GM23338 (cell line): ENCODE measurements at regions not wholly inside any gene's neighbourhood (a gene's known extent, or its start where the extent isn't known, plus 50 kb on each side); places are given as distances from the start of the nearest gene placed in this dataset.

Experiments used
- ATAC-seq: fragments of 200-7000 bp; cut with Tn5 transposase; 3 replicates; pipeline ENCODE4 v1.9.1; 2020
- DNase-seq: peaks from one replicate; pipeline ENCODE4 v3.0.0-alpha.2; 2015; ENCODE audit warnings: low spot score
- H2AFZ ChIP-seq: fragments of 200-600 bp; sonication (generic); 2 replicates; pipeline ENCODE4 v1.8.0; 2016; ENCODE audit warnings: antibody characterized with exemption, mild to moderate bottlenecking, moderate library complexity
- H3F3A ChIP-seq: fragments of 200-600 bp; sonication (generic); replicated peaks from 2 replicates; pipeline ENCODE4 v1.8.0; 2017; ENCODE audit warnings: antibody characterized with exemption, mixed run types, low read depth
- H3K27ac ChIP-seq: fragments of 200-600 bp; sonication (generic); 2 replicates; pipeline ENCODE4 v1.6.1; 2016; ENCODE audit warnings: low read depth
- H3K27me3 ChIP-seq: fragments of 200-600 bp; sonication (generic); 2 replicates; pipeline ENCODE4 v1.8.0; 2016; ENCODE audit warnings: mild to moderate bottlenecking, mixed run types, moderate library complexity; ENCODE audit not compliant: insufficient read depth
- H3K36me3 ChIP-seq: fragments of 200-600 bp; sonication (generic); 2 replicates; pipeline ENCODE4 v1.8.0; 2016; ENCODE audit warnings: mild to moderate bottlenecking; ENCODE audit not compliant: insufficient read depth
- H3K4me1 ChIP-seq: fragments of 200-600 bp; sonication (generic); 2 replicates; pipeline ENCODE4 v1.8.0; 2016; ENCODE audit warnings: mild to moderate bottlenecking, moderate library complexity; ENCODE audit not compliant: insufficient read depth
- H3K4me2 ChIP-seq: fragments of 200-600 bp; sonication (generic); 2 replicates; pipeline ENCODE4 v1.7.1; 2017; ENCODE audit warnings: mixed run types
- H3K4me3 ChIP-seq: fragments of 200-600 bp; sonication (generic); 2 replicates; pipeline ENCODE4 v1.6.1; 2016; ENCODE audit warnings: mixed run types
- H3K79me2 ChIP-seq: fragments of 200-600 bp; sonication (generic); replicated peaks from 2 replicates; pipeline ENCODE4 v1.8.0; 2017; ENCODE audit warnings: mild to moderate bottlenecking; ENCODE audit not compliant: insufficient read depth
- H3K9me2 ChIP-seq: fragments of 200-600 bp; sonication (generic); 2 replicates; pipeline ENCODE4 v1.8.0; 2017; ENCODE audit not compliant: insufficient read depth
- H4K20me1 ChIP-seq: fragments of 200-600 bp; sonication (generic); replicated peaks from 2 replicates; pipeline ENCODE4 v1.8.0; 2017; ENCODE audit warnings: mild to moderate bottlenecking; ENCODE audit not compliant: insufficient read depth
- H3K27ac Mint-ChIP-seq: 2 replicates; pipeline ENCODE4 v1.8.0; 2020; ENCODE audit warnings: inconsistent platforms, mild to moderate bottlenecking, moderate library complexity, mixed read lengths
- H3K27me3 Mint-ChIP-seq: 3 replicates; pipeline ENCODE4 v1.8.0; 2022; ENCODE audit warnings: low read depth, mild to moderate bottlenecking, moderate library complexity, mixed read lengths, inconsistent platforms; ENCODE audit not compliant: insufficient read depth, poor library complexity
- H3K36me3 Mint-ChIP-seq: 3 replicates; pipeline ENCODE4 v1.8.0; 2021; ENCODE audit warnings: low read depth, mild to moderate bottlenecking, inconsistent platforms, moderate library complexity, mixed read lengths
- H3K4me1 Mint-ChIP-seq: 3 replicates; pipeline ENCODE4 v1.8.0; 2020; ENCODE audit warnings: mild to moderate bottlenecking, inconsistent platforms, mixed read lengths
- H3K4me3 Mint-ChIP-seq: 3 replicates; pipeline ENCODE4 v1.8.0; 2021; ENCODE audit warnings: moderate library complexity, mild to moderate bottlenecking, inconsistent platforms, mixed read lengths
- H3K9me3 Mint-ChIP-seq: 3 replicates; pipeline ENCODE4 v1.8.0; 2020; ENCODE audit warnings: moderate library complexity, mild to moderate bottlenecking, inconsistent platforms, mixed read lengths
- CREB1 ChIP-seq: fragments of 250-450 bp; sonication (Bioruptor Pico); IDR thresholded peaks from 2 replicates; pipeline ENCODE4 v1.5.0; 2020; ENCODE audit warnings: low read depth, mild to moderate bottlenecking, moderate library complexity
- EZH2 ChIP-seq: fragments of 200-600 bp; sonication (generic); IDR thresholded peaks from one replicate; pipeline ENCODE4 v1.8.0; 2017; ENCODE audit warnings: antibody characterized with exemption, mild to moderate bottlenecking, low read depth; ENCODE audit not compliant: unreplicated experiment
- EZH2phosphoT487 ChIP-seq: fragments of 200-600 bp; sonication (generic); IDR thresholded peaks from one replicate; pipeline ENCODE4 v1.8.1; 2018; ENCODE audit warnings: antibody characterized with exemption; ENCODE audit not compliant: unreplicated experiment
- JUNB ChIP-seq: IDR thresholded peaks from one replicate; pipeline ENCODE4 v1.6.1; 2016; ENCODE audit warnings: antibody characterized with exemption; ENCODE audit not compliant: unreplicated experiment
- NANOG ChIP-seq: IDR thresholded peaks from 2 replicates; pipeline ENCODE4 v1.6.1; 2016; ENCODE audit warnings: antibody characterized with exemption, borderline replicate concordance
- POLR2AphosphoS5 ChIP-seq: IDR thresholded peaks from 2 replicates; pipeline ENCODE4 v1.6.1; 2016; ENCODE audit warnings: antibody characterized with exemption, low read depth
- ZNF114 ChIP-seq: fragments of 250-450 bp; sonication (Bioruptor Pico); IDR thresholded peaks from 2 replicates; pipeline ENCODE4 v1.5.0; 2020; ENCODE audit warnings: mild to moderate bottlenecking, moderate library complexity
- ZNF331 ChIP-seq: fragments of 250-450 bp; sonication (Bioruptor Pico); IDR thresholded peaks from 2 replicates; pipeline ENCODE4 v1.5.0; 2020; ENCODE audit warnings: low read depth, mild to moderate bottlenecking, moderate library complexity
- TF ChIP-seq, protein P1 (sequence below), 2 experiments: fragments of 200-600 bp in 1 of 2; sonication (generic) in 1 of 2; conservative IDR thresholded peaks; 2 replicates each; pipeline versions ENCODE4 v1.5.1 to v1.6.1; 2016 to 2017; ENCODE audit warnings: antibody characterized with exemption in 2 of 2, low read depth in 2 of 2, mild to moderate bottlenecking in 2 of 2, moderate library complexity in 1 of 2
- TF ChIP-seq, protein P2 (sequence below): IDR thresholded peaks from one replicate; pipeline ENCODE4 v1.6.1; 2018; ENCODE audit warnings: antibody characterized with exemption; ENCODE audit not compliant: unreplicated experiment

- no peaks in the 10 kb centered on the region for H3F3A ChIP-seq
- H3K27ac Mint-ChIP-seq = no peak overlapping the region
- H3K27me3 ChIP-seq = no peaks in the 10 kb centered on the region
- H3K4me1 ChIP-seq = no peaks in the 10 kb centered on the region
- no peak overlapping the region for H3K4me3 ChIP-seq
- no peak for TF ChIP-seq ZNF331 (CRISPR knock-in tag)
- no peak for TF ChIP-seq POLR2AphosphoS5
- TF ChIP-seq, protein P1, sequence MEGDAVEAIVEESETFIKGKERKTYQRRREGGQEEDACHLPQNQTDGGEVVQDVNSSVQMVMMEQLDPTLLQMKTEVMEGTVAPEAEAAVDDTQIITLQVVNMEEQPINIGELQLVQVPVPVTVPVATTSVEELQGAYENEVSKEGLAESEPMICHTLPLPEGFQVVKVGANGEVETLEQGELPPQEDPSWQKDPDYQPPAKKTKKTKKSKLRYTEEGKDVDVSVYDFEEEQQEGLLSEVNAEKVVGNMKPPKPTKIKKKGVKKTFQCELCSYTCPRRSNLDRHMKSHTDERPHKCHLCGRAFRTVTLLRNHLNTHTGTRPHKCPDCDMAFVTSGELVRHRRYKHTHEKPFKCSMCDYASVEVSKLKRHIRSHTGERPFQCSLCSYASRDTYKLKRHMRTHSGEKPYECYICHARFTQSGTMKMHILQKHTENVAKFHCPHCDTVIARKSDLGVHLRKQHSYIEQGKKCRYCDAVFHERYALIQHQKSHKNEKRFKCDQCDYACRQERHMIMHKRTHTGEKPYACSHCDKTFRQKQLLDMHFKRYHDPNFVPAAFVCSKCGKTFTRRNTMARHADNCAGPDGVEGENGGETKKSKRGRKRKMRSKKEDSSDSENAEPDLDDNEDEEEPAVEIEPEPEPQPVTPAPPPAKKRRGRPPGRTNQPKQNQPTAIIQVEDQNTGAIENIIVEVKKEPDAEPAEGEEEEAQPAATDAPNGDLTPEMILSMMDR (conservative IDR thresholded peaks at IDR 0.05; ENCODE audit: low read depth in 2 of 2) = no peak
- no peak for TF ChIP-seq NANOG
- TF ChIP-seq, protein P2, sequence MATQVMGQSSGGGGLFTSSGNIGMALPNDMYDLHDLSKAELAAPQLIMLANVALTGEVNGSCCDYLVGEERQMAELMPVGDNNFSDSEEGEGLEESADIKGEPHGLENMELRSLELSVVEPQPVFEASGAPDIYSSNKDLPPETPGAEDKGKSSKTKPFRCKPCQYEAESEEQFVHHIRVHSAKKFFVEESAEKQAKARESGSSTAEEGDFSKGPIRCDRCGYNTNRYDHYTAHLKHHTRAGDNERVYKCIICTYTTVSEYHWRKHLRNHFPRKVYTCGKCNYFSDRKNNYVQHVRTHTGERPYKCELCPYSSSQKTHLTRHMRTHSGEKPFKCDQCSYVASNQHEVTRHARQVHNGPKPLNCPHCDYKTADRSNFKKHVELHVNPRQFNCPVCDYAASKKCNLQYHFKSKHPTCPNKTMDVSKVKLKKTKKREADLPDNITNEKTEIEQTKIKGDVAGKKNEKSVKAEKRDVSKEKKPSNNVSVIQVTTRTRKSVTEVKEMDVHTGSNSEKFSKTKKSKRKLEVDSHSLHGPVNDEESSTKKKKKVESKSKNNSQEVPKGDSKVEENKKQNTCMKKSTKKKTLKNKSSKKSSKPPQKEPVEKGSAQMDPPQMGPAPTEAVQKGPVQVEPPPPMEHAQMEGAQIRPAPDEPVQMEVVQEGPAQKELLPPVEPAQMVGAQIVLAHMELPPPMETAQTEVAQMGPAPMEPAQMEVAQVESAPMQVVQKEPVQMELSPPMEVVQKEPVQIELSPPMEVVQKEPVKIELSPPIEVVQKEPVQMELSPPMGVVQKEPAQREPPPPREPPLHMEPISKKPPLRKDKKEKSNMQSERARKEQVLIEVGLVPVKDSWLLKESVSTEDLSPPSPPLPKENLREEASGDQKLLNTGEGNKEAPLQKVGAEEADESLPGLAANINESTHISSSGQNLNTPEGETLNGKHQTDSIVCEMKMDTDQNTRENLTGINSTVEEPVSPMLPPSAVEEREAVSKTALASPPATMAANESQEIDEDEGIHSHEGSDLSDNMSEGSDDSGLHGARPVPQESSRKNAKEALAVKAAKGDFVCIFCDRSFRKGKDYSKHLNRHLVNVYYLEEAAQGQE = no peak
- TF ChIP-seq EZH2 = no peak
- H4K20me1 ChIP-seq = no peaks in the 10 kb centered on the region
- no peaks in the 10 kb centered on the region for H3K4me1 Mint-ChIP-seq
- no peak overlapping the region for H3K4me3 Mint-ChIP-seq
- H3K27me3 Mint-ChIP-seq = peaks cover 2% of the 10 kb centered on the region
- no peaks in the 10 kb centered on the region for H3K36me3 Mint-ChIP-seq
- no peaks in the 10 kb centered on the region for H3K9me2 ChIP-seq
- H3K27ac ChIP-seq = no peak overlapping the region
- H3K9me3 Mint-ChIP-seq = no peaks in the 10 kb centered on the region
- no peaks in the 10 kb centered on the region for H3K79me2 ChIP-seq
- no peak overlapping the region for H3K4me2 ChIP-seq
- ATAC-seq = no peak
- no peaks in the 10 kb centered on the region for H3K36me3 ChIP-seq
- no peak overlapping the region for H2AFZ ChIP-seq
- no peak for DNase-seq
Observed at GRCh38 chr15:56798639-56799038, 65.3 kb upstream of the ZNF280D start.

DNA sequence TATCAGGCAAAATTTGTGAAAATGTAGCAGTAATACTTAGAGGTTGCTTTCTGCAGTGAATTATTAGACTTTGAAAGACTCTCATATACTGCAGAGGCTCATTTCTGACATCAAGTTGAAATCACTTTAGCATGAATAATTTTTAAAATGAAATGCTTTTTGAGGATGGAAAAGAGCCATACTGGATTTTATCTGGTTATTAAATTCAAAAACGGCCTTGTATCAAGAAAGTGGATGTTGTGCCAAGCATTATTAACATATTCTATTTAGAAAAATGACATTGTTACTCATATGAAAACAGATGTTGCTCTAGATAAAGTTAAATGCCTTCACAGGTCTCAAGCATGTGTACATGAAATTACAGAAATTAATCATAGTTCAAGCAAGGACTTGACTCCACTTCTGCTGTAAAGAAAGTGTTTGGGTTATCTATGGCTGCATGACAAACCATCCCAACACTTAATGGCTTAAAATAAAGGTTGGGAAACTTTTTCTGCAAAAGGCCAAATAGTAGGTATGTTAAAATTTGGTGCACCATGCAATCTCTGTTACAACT lies 64.5 kb upstream of the ZNF280D start:
- no peak overlapping the region for H3K4me2 ChIP-seq
- no peaks in the 10 kb centered on the region for H3K79me2 ChIP-seq
- no peaks in the 10 kb centered on the region for H3K27me3 ChIP-seq
- Mint-ChIP-seq H3K36me3 (no peaks in the 10 kb centered on the region), H3K4me3 (no peak overlapping the region), H3K4me1 (no peaks in the 10 kb centered on the region), H3K27ac (no peak overlapping the region), H3K9me3 (peaks cover 3% of the 10 kb centered on the region; the same call in 1 of the 3 replicates), H3K27me3 (peaks cover 2% of the 10 kb centered on the region)
- no peaks in the 10 kb centered on the region for H3K4me1 ChIP-seq
- DNase-seq (no peak), ATAC-seq (no peak)
- H3K9me2 ChIP-seq = no peaks in the 10 kb centered on the region
- no peak overlapping the region for H3K4me3 ChIP-seq
- no peak overlapping the region for H3K27ac ChIP-seq
- no peak overlapping the region for H2AFZ ChIP-seq
- H3K36me3 ChIP-seq = no peaks in the 10 kb centered on the region
- no peaks in the 10 kb centered on the region for H3F3A ChIP-seq
- H4K20me1 ChIP-seq = no peaks in the 10 kb centered on the region
- TF ChIP-seq EZH2phosphoT487 = no peak
- TF ChIP-seq EZH2 = no peak
- TF ChIP-seq, protein P1 (conservative IDR thresholded peaks at IDR 0.05; ENCODE audit: low read depth in 2 of 2) = no peak
- no peak for TF ChIP-seq POLR2AphosphoS5
- no peak for TF ChIP-seq CREB1 (CRISPR knock-in tag)
- TF ChIP-seq ZNF114 (CRISPR knock-in tag) = no peak
- TF ChIP-seq, protein P2 = no peak
- no peak for TF ChIP-seq ZNF331 (CRISPR knock-in tag)
- TF ChIP-seq JUNB = no peak
- no peak for TF ChIP-seq NANOG
